CD4-positive, alpha-beta T cell treated with Interferon alpha-2 for 1 hour (primary cell): ENCODE measurements at regions not wholly inside any gene's neighbourhood (a gene's known extent, or its start where the extent isn't known, plus 50 kb on each side); places are given as distances from the start of the nearest gene placed in this dataset.

Experiments
- DNase-seq, 2 donors: peaks; one replicate each; pipeline ENCODE4 v3.0.0-alpha.2; 2020 to 2022

GRCh38 chr15:69852482-69852881 is 245.2 kb downstream of the TLE3 start:
- DNase-seq = no peak

- DNase-seq = no peak
Measured at GRCh38 chr15:69852916-69853315, 244.8 kb downstream of the TLE3 start.

GRCh38 chr15:69853544-69853951 is 244.2 kb downstream of the TLE3 start:
- no peak for DNase-seq

- no peak for DNase-seq
Measured at GRCh38 chr15:69854001-69854400, 243.7 kb downstream of the TLE3 start.

- no peak for DNase-seq
Measured at GRCh38 chr15:69854521-69855181, 243.1 kb downstream of the TLE3 start.

- DNase-seq = no peak
Measured at GRCh38 chr15:69855258-69856000, 242.3 kb downstream of the TLE3 start.

- DNase-seq = no peak
Measured at GRCh38 chr15:69857250-69857649, 240.5 kb downstream of the TLE3 start.

GRCh38 chr15:69857686-69858391 is 239.9 kb downstream of the TLE3 start:
- peak; percentile 11 to 25 for DNase-seq

GRCh38 chr15:69858456-69858855 is 239.3 kb downstream of the TLE3 start:
- DNase-seq = no peak

- no peak for DNase-seq
Measured at GRCh38 chr15:69859866-69860265, 237.9 kb downstream of the TLE3 start.

GRCh38 chr15:69860321-69860720 is 237.4 kb downstream of the TLE3 start:
- DNase-seq = no peak

- DNase-seq = no peak
Measured at GRCh38 chr15:69860921-69861320, 236.8 kb downstream of the TLE3 start.

- DNase-seq = no peak
Measured at GRCh38 chr15:69861331-69862171, 236.2 kb downstream of the TLE3 start.

- DNase-seq = no peak
Measured at GRCh38 chr15:69862540-69862939, 235.2 kb downstream of the TLE3 start.

GRCh38 chr15:69863446-69863845 is 234.3 kb downstream of the TLE3 start:
- no peak for DNase-seq

- no peak for DNase-seq
Measured at GRCh38 chr15:69865369-69865768, 232.3 kb downstream of the TLE3 start.

- no peak for DNase-seq
Measured at GRCh38 chr15:69868756-69869155, 229.0 kb downstream of the TLE3 start.

GRCh38 chr15:69869291-69869690 is 228.4 kb downstream of the TLE3 start:
- DNase-seq = no peak

GRCh38 chr15:69869881-69870505 is 227.7 kb downstream of the TLE3 start:
- DNase-seq = no peak

GRCh38 chr15:69871511-69872134 is 226.1 kb downstream of the TLE3 start:
- no peak for DNase-seq

GRCh38 chr15:69873807-69874206 is 223.9 kb downstream of the TLE3 start:
- DNase-seq = no peak

- no peak for DNase-seq
Measured at GRCh38 chr15:69874321-69874720, 223.4 kb downstream of the TLE3 start.
